HFFc6 (cell line): ENCODE measurements at regions not wholly inside any gene's neighbourhood (a gene's known extent, or its start where the extent isn't known, plus 50 kb on each side); places are given as distances from the start of the nearest gene placed in this dataset.

Experiments used
- DNase-seq: peaks from one replicate; pipeline ENCODE4 v3.0.0-alpha.2; 2018
- H3K27ac Mint-ChIP-seq: 2 replicates; pipeline ENCODE4 v1.8.0; 2020; ENCODE audit warnings: mild to moderate bottlenecking, mixed read lengths
- H3K27me3 Mint-ChIP-seq: 2 replicates; pipeline ENCODE4 v1.8.0; 2021; ENCODE audit warnings: mild to moderate bottlenecking, moderate library complexity, mixed read lengths; ENCODE audit not compliant: insufficient read depth
- H3K36me3 Mint-ChIP-seq: 2 replicates; pipeline ENCODE4 v1.8.0; 2021; ENCODE audit warnings: low read depth, mixed read lengths
- H3K4me1 Mint-ChIP-seq: 2 replicates; pipeline ENCODE4 v1.8.0; 2020; ENCODE audit warnings: low read depth, mixed read lengths
- H3K4me3 Mint-ChIP-seq: 2 replicates; pipeline ENCODE4 v1.8.0; 2020; ENCODE audit warnings: mild to moderate bottlenecking, moderate library complexity, mixed read lengths
- H3K9me3 Mint-ChIP-seq: 2 replicates; pipeline ENCODE4 v1.8.0; 2020; ENCODE audit warnings: mild to moderate bottlenecking, mixed read lengths
- TF ChIP-seq, protein P1 (sequence below): fragments of 200-600 bp; sonication (generic); IDR thresholded peaks from 2 replicates; pipeline ENCODE4 v1.5.0; 2021; ENCODE audit warnings: antibody characterized with exemption, mild to moderate bottlenecking

DNA sequence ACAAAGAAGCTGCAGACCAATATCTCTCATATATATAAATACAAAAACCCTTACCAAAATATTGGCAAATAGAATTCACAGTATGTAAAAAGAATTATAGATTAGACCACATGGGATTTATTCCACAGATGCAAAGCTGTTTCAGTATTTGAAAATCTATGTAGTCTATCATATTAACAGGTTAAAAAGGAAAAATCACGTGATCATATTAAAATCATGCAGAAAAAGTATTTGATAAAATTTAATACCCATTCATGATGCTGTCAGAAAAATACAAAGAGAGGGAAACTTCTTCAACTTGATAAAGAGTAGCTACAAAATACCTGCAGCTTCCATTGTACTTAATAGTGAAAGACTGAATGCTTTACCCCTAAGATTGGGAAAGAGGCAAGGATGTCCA is 67.2 kb upstream of the CD44 start:
- Mint-ChIP-seq H3K27ac (no peak overlapping the region), H3K9me3 (peaks cover 18% of the 10 kb centered on the region)

DNA sequence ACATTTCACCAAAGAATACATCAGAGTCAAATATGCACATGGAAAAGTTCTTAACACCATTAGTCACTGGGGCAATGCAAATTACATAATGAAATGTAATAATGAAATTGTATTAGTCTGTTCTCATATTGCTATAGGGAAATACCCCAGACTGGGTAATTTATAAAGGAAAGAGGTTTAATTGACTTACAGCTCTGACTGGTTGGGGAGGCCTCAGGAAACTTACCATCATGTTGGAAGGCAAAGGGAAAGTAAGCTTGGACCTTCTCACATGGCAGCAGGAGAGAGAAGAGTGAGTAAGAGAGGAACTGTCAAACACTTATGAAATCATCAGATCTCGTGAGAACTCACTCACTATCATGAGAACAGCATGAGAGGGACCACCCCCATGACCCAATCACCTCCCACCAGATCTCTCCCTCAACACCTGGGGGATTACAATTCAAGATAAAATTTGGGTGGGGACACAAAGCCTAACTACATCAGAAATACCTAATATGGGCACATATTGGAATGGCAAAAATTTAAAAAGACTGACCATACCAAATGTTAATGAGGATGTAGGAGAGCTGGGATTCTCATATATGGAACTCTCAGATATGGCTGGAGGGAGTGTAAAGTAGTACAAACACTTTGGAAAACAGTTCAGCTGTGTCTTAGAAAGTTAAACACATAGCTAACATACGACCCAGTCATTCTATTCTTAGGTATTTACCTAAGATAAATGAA is 65.1 kb upstream of the CD44 start:
- Mint-ChIP-seq H3K4me1 (peaks cover 56% of the 10 kb centered on the region), H3K36me3 (peaks cover 17% of the 10 kb centered on the region), H3K9me3 (peaks cover 18% of the 10 kb centered on the region), H3K27me3 (peaks cover 1% of the 10 kb centered on the region; the same call in 1 of the 2 replicates), H3K4me3 (peak overlapping the region; percentile 1; the same call in 1 of the 2 replicates), H3K27ac (peak overlapping the region; percentile 49)
- DNase-seq: no peak
- TF ChIP-seq, protein P1, sequence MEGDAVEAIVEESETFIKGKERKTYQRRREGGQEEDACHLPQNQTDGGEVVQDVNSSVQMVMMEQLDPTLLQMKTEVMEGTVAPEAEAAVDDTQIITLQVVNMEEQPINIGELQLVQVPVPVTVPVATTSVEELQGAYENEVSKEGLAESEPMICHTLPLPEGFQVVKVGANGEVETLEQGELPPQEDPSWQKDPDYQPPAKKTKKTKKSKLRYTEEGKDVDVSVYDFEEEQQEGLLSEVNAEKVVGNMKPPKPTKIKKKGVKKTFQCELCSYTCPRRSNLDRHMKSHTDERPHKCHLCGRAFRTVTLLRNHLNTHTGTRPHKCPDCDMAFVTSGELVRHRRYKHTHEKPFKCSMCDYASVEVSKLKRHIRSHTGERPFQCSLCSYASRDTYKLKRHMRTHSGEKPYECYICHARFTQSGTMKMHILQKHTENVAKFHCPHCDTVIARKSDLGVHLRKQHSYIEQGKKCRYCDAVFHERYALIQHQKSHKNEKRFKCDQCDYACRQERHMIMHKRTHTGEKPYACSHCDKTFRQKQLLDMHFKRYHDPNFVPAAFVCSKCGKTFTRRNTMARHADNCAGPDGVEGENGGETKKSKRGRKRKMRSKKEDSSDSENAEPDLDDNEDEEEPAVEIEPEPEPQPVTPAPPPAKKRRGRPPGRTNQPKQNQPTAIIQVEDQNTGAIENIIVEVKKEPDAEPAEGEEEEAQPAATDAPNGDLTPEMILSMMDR: no peak

More for the DNA sequence above, 67.2 kb upstream of the CD44 start:
- TF ChIP-seq, protein P1: no peak
- peaks cover 17% of the 10 kb centered on the region for H3K36me3 Mint-ChIP-seq
- H3K4me1 Mint-ChIP-seq: peaks cover 35% of the 10 kb centered on the region
- no peak for DNase-seq
- no peak overlapping the region for H3K4me3 Mint-ChIP-seq
- no peaks in the 10 kb centered on the region; the same call in 1 of the 2 replicates for H3K27me3 Mint-ChIP-seq

GRCh38 chr11:35076201-35077100 is 62.5 kb upstream of the CD44 start:
- peaks cover 8% of the 10 kb centered on the region; the same call in 1 of the 2 replicates for H3K36me3 Mint-ChIP-seq
- TF ChIP-seq, protein P1: no peak
- peak overlapping the region; percentile 94 for H3K27ac Mint-ChIP-seq
- H3K27me3 Mint-ChIP-seq: peaks cover 1% of the 10 kb centered on the region; the same call in 1 of the 2 replicates
- no peak overlapping the region for H3K4me3 Mint-ChIP-seq
- H3K4me1 Mint-ChIP-seq: peaks cover 78% of the 10 kb centered on the region
- no peak for DNase-seq
- no peaks in the 10 kb centered on the region for H3K9me3 Mint-ChIP-seq

DNA sequence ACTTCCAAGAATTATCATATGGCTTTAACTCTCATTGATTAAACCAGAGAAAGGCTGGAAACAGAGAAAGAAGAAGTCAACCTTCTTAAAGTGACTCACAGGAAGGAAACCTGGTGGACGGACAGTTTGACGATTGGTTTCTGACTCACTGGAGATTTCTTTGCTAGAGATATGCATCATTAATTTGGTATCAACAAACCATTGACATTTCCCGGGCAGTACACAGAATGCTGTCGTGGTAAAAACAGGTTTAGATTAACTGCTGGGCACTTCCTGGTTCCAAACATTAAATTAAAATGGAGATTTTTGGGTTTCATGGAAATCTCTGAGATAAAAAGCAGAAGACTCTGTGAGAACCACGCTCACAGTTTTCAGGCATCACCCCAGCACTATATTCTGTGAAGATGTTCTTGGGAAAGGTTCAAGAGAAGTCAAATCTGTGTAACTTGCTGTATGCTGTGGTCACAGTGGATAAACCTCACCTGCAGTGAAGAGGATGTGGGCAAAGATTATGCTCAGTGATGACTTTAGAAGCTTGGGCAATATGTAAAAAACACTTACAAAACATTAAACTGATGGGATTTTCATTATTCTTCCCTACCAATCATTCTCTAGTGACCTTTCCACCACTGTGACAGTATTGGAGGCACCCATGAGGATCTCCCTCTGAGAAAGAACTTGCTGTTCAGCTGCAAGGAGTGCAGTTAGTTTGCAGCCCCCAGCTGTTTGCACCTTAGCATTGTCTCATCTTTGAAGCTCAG is 61.1 kb upstream of the CD44 start:
- peak overlapping the region; percentile 94 for H3K27ac Mint-ChIP-seq
- H3K4me3 Mint-ChIP-seq: peak overlapping the region; percentile 54
- TF ChIP-seq, protein P1: no peak
- peaks cover 87% of the 10 kb centered on the region for H3K4me1 Mint-ChIP-seq
- H3K36me3 Mint-ChIP-seq: peaks cover 15% of the 10 kb centered on the region
- peaks cover 1% of the 10 kb centered on the region; the same call in 1 of the 2 replicates for H3K27me3 Mint-ChIP-seq
- peaks cover 7% of the 10 kb centered on the region; the same call in 1 of the 2 replicates for H3K9me3 Mint-ChIP-seq
- peak; percentile 80 for DNase-seq

GRCh38 chr11:35078470-35078735 is 60.6 kb upstream of the CD44 start:
- TF ChIP-seq, protein P1: no peak
- DNase-seq: no peak
- peaks cover 7% of the 10 kb centered on the region; the same call in 1 of the 2 replicates for H3K9me3 Mint-ChIP-seq
- peak overlapping the region; percentile 94 for H3K27ac Mint-ChIP-seq
- peaks cover 87% of the 10 kb centered on the region for H3K4me1 Mint-ChIP-seq
- peak overlapping the region; percentile 54; the same call in 1 of the 2 replicates for H3K4me3 Mint-ChIP-seq
- peaks cover 15% of the 10 kb centered on the region for H3K36me3 Mint-ChIP-seq
- H3K27me3 Mint-ChIP-seq: peaks cover 1% of the 10 kb centered on the region; the same call in 1 of the 2 replicates
